ENCODE measurements at regions not wholly inside any gene's neighbourhood (a gene's known extent, or its start where the extent isn't known, plus 50 kb on each side); places are given as distances from the start of the nearest gene placed in this dataset.
A peak's percentile ranks its signal among the peaks of the same experiment; 100 is the strongest.

GRCh38 chr13:84136582-84136981 is 254.3 kb upstream of the SLITRK1 start:
- peaks cover 0 to 3% (median 0%) of the 10 kb centered on the region in 11 donors for H3K9me3 ChIP-seq
- intact Hi-C loops (cut with DNase I): no loop called here
- H3K4me3 ChIP-seq: no peak overlapping the region
- DNase-seq (no peak), ATAC-seq (no peak)
- no peaks in the 10 kb centered on the region for H3K27me3 ChIP-seq
- H3K4me1 ChIP-seq: no peaks in the 10 kb centered on the region
- 60 to 62% methylated on average over 1 of the region's 1 CpG for whole genome bisulfite sequencing, 2 donors
- H3K27ac ChIP-seq: peak overlapping the region in 1 of 10 donors; percentile 71
- no peaks in the 10 kb centered on the region for H3K36me3 ChIP-seq
- no peak for TF ChIP-seq CTCF (IDR thresholded peaks at IDR 0.05)

GRCh38 chr13:84132491-84132890 is 250.2 kb upstream of the SLITRK1 start:
- no peaks in the 10 kb centered on the region for H3K27me3 ChIP-seq
- DNase-seq (no peak), ATAC-seq (no peak)
- H3K36me3 ChIP-seq: no peaks in the 10 kb centered on the region
- intact Hi-C loops (cut with DNase I): no loop called here
- no peak overlapping the region for H3K4me3 ChIP-seq
- no peaks in the 10 kb centered on the region for H3K9me3 ChIP-seq
- no peaks in the 10 kb centered on the region for H3K4me1 ChIP-seq
- H3K27ac ChIP-seq: no peak overlapping the region
- TF ChIP-seq CTCF (IDR thresholded peaks at IDR 0.05): no peak

- WGBS, 2 donors: 77 to 83% methylated on average over 7 of the region's 7 CpGs
- intact Hi-C loops (cut with DNase I): no loop called here
- no peak for TF ChIP-seq CTCF (IDR thresholded peaks at IDR 0.05)
- no peaks in the 10 kb centered on the region for H3K27me3 ChIP-seq
- no peak overlapping the region for H3K4me3 ChIP-seq
- no peaks in the 10 kb centered on the region for H3K4me1 ChIP-seq
- DNase-seq: no peak
- no peak overlapping the region for H3K27ac ChIP-seq
- no peaks in the 10 kb centered on the region for H3K9me3 ChIP-seq
- ATAC-seq: no peak
- no peaks in the 10 kb centered on the region for H3K36me3 ChIP-seq
Observed at GRCh38 chr13:84131249-84131648, 249.0 kb upstream of the SLITRK1 start.

DNA sequence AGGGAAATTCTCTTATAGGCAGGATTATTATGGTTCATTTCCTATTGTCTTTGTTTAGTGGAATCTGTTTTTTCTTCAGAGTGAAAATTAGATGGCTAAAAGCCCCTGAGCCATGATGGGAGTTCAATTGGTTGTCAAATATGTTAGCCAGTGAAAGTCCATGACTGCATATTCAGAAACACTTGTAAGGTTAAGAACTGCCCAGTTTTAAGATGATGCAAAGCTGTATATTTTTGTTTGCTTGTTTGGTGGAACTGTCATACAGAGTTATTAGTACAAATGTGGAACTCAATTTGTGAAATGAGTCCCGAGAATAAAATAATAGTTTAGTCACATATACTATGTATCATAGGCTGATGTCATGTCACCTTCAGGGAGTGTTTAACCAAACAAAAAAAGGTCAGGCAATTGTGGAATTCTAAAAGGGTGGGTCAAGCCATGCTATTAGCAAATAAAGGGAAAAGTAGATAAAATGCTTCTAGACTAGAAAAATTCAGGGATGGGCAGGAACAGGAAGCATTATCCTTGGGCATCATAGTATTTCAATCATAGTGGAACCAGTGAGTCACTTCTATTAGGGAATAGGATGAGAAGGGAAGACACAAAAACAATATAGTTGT is 248.3 kb upstream of the SLITRK1 start:
- no peak for TF ChIP-seq CTCF (IDR thresholded peaks at IDR 0.05)
- WGBS, 2 donors: 68 to 80% methylated on average over 1 of the region's 1 CpG
- H3K27me3 ChIP-seq: no peaks in the 10 kb centered on the region
- ATAC-seq: no peak
- H3K27ac ChIP-seq: no peak overlapping the region
- H3K4me1 ChIP-seq: no peaks in the 10 kb centered on the region
- DNase-seq: no peak
- no peaks in the 10 kb centered on the region for H3K36me3 ChIP-seq
- intact Hi-C loops (cut with DNase I): no loop called here
- H3K4me3 ChIP-seq: no peak overlapping the region
- no peaks in the 10 kb centered on the region for H3K9me3 ChIP-seq
